B cell (primary cell): ENCODE measurements at regions not wholly inside any gene's neighbourhood (a gene's known extent, or its start where the extent isn't known, plus 50 kb on each side); places are given as distances from the start of the nearest gene placed in this dataset.

Experiments
- EZH2 ChIP-seq: IDR thresholded peaks from 2 replicates; pipeline ENCODE4 v1.6.1; 2012; ENCODE audit warnings: borderline replicate concordance, low read depth, mild to moderate bottlenecking, moderate library complexity, low read length; ENCODE audit not compliant: insufficient read depth, poor library complexity, severe bottlenecking
- TF ChIP-seq, protein P1 (sequence below): fragments of 200-600 bp; IDR thresholded peaks from one replicate; pipeline ENCODE4 v1.8.0; 2022; ENCODE audit warnings: antibody characterized with exemption, mild to moderate bottlenecking

DNA sequence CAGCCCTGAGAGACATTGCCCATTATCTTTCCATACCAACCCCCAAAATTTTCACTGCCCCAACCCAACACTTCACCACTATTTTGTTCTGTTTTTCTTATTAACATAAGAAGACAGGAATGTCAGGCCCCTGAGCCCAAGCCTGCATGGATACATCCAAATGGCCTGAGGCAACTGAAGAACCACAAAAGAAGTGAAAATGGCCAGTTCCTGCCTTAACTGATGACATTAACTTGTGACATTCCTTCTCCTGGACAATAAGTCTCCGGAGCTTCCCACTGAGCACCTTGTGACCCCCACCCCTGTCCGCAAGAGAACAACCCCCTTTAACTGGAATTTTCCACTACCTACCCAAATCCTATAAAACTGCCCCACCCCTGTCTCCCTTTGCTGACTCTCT lies 1076.4 kb upstream of the GHITM start:
- TF ChIP-seq, protein P1, sequence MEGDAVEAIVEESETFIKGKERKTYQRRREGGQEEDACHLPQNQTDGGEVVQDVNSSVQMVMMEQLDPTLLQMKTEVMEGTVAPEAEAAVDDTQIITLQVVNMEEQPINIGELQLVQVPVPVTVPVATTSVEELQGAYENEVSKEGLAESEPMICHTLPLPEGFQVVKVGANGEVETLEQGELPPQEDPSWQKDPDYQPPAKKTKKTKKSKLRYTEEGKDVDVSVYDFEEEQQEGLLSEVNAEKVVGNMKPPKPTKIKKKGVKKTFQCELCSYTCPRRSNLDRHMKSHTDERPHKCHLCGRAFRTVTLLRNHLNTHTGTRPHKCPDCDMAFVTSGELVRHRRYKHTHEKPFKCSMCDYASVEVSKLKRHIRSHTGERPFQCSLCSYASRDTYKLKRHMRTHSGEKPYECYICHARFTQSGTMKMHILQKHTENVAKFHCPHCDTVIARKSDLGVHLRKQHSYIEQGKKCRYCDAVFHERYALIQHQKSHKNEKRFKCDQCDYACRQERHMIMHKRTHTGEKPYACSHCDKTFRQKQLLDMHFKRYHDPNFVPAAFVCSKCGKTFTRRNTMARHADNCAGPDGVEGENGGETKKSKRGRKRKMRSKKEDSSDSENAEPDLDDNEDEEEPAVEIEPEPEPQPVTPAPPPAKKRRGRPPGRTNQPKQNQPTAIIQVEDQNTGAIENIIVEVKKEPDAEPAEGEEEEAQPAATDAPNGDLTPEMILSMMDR = no peak
- no peak for TF ChIP-seq EZH2
